ENCODE measurements at regions not wholly inside any gene's neighbourhood (a gene's known extent, or its start where the extent isn't known, plus 50 kb on each side); places are given as distances from the start of the nearest gene placed in this dataset.
A peak's percentile ranks its signal among the peaks of the same experiment; 100 is the strongest.
"Not testable (repeated sequence)": the region's sequence is repeated elsewhere in the genome, so short reads cannot be mapped to it uniquely, and the experiment has no call there.

- in situ Hi-C loops (cut with HindIII; ENCODE audit: low pct_unique_long_range_greater_than_20kb, low sequenced_read_pairs), result no loop called here
- no peak for DNase-seq (ENCODE audit: low read depth in 1 of 2, low spot score in 1 of 2)
- no peak for TF ChIP-seq JUND (IDR thresholded peaks at IDR 0.05; ENCODE audit: low read depth)
Observed at GRCh38 chrX:37904833-37905232, 57.5 kb upstream of the DYNLT3 start.

GRCh38 chrX:37905436-37906147, 58.2 kb upstream of the DYNLT3 start:
- in situ Hi-C loops (cut with HindIII; ENCODE audit: low pct_unique_long_range_greater_than_20kb, low sequenced_read_pairs), result no loop called here
- no peak for DNase-seq (ENCODE audit: low read depth in 1 of 2, low spot score in 1 of 2)
- no peak for TF ChIP-seq JUND (IDR thresholded peaks at IDR 0.05; ENCODE audit: low read depth)

DNA sequence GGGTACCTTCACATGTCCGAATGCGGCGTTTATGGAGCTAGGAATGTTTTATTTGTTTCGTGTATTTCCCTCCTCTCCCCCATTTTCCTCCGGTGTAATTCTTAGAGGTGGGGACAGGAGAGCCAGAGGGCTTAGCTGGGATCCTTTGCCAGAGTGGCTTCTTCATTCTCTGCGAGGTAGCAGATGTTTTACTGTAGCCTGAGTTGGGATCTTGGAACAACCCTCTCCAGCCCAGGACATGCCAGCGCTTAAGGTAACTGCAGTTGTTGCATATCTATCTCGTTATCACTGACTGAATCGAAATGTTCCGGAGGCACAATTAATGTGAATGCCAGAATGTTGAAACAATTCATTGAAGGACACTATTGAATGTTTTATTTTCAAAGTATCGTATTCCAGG, 59.0 kb upstream of the DYNLT3 start:
- in situ Hi-C loops (cut with HindIII; ENCODE audit: low pct_unique_long_range_greater_than_20kb, low sequenced_read_pairs), result no loop called here
- TF ChIP-seq JUND (IDR thresholded peaks at IDR 0.05; ENCODE audit: low read depth), result no peak
- DNase-seq (ENCODE audit: low read depth in 1 of 2, low spot score in 1 of 2), result no peak

GRCh38 chrX:37910186-37910585, 62.8 kb upstream of the DYNLT3 start:
- DNase-seq (ENCODE audit: low read depth in 1 of 2, low spot score in 1 of 2), result no peak
- no peak for TF ChIP-seq JUND (IDR thresholded peaks at IDR 0.05; ENCODE audit: low read depth)
- in situ Hi-C loops (cut with HindIII; ENCODE audit: low pct_unique_long_range_greater_than_20kb, low sequenced_read_pairs), result no loop called here

DNA sequence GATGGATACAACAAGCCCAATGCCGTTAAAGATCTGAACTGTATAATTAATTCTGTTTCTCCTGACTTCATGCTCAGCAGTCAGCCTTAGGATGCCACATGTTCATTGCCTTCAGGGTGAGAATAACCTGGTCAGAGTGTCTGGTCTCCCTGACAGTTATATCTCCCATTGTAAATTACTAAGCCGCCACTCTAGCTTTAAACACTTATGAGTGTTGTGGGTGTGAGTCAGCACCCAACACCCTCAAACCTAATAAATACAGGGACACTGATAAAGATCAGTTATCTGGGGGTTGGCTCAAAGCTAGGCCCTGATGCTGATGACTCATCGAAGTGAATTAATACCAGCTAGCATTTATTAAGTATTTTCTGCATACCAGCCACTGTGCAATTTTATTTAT, 64.9 kb upstream of the DYNLT3 start:
- DNase-seq (ENCODE audit: low read depth in 1 of 2, low spot score in 1 of 2), result no peak

GRCh38 chrX:37912777-37913176, 65.4 kb upstream of the DYNLT3 start:
- no peak for TF ChIP-seq JUND (IDR thresholded peaks at IDR 0.05; ENCODE audit: low read depth)
- in situ Hi-C loops (cut with HindIII; ENCODE audit: low pct_unique_long_range_greater_than_20kb, low sequenced_read_pairs), result no loop called here
- DNase-seq (ENCODE audit: low read depth in 1 of 2, low spot score in 1 of 2), result no peak

More for the DNA sequence above, 64.9 kb upstream of the DYNLT3 start:
- in situ Hi-C loops (cut with HindIII; ENCODE audit: low pct_unique_long_range_greater_than_20kb, low sequenced_read_pairs), result no loop called here
- no peak for TF ChIP-seq JUND (IDR thresholded peaks at IDR 0.05; ENCODE audit: low read depth)

DNA sequence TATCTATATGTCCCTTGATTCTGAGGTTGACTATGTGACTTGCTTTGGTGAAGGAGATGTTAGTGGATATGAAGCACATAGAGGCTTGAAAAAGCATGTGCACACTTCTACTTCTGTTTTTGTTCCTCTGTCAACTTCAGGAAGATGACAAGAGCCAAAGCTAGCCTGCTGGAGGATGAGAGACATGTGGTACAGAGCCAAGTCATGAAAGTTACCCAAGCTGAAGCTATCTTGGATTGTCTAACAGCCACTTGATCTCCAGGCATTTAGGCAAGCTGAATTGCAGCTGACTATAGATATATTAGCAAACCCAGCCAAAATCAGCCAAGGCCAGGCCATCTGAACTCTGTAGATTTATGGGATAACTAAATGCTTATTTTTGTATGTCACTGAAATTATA, 70.8 kb upstream of the DYNLT3 start:
- no peak for DNase-seq (ENCODE audit: low read depth in 1 of 2, low spot score in 1 of 2)
- in situ Hi-C loops (cut with HindIII; ENCODE audit: low pct_unique_long_range_greater_than_20kb, low sequenced_read_pairs), result no loop called here
- no peak for TF ChIP-seq JUND (IDR thresholded peaks at IDR 0.05; ENCODE audit: low read depth)

GRCh38 chrX:37918703-37919102, 71.3 kb upstream of the DYNLT3 start:
- no peak for DNase-seq (ENCODE audit: low read depth in 1 of 2, low spot score in 1 of 2)
- TF ChIP-seq JUND (IDR thresholded peaks at IDR 0.05; ENCODE audit: low read depth), result no peak
- in situ Hi-C loops (cut with HindIII; ENCODE audit: low pct_unique_long_range_greater_than_20kb, low sequenced_read_pairs), result no loop called here

- DNase-seq (ENCODE audit: low read depth in 1 of 2, low spot score in 1 of 2), result no peak
- TF ChIP-seq JUND (IDR thresholded peaks at IDR 0.05; ENCODE audit: low read depth), result no peak
- in situ Hi-C loops (cut with HindIII; ENCODE audit: low pct_unique_long_range_greater_than_20kb, low sequenced_read_pairs), result no loop called here
Observed at GRCh38 chrX:37921758-37922157, 74.4 kb upstream of the DYNLT3 start.

- no peak for TF ChIP-seq JUND (IDR thresholded peaks at IDR 0.05; ENCODE audit: low read depth)
- DNase-seq (ENCODE audit: low read depth in 1 of 2, low spot score in 1 of 2), result no peak
- in situ Hi-C loops (cut with HindIII; ENCODE audit: low pct_unique_long_range_greater_than_20kb, low sequenced_read_pairs), result no loop called here
Observed at GRCh38 chrX:37922928-37923327, 75.6 kb upstream of the DYNLT3 start.

GRCh38 chrX:37925761-37926160, 78.4 kb upstream of the DYNLT3 start:
- DNase-seq (ENCODE audit: low read depth in 1 of 2, low spot score in 1 of 2); in situ Hi-C loops (cut with HindIII; ENCODE audit: low pct_unique_long_range_greater_than_20kb, low sequenced_read_pairs): not testable (repeated sequence)

DNA sequence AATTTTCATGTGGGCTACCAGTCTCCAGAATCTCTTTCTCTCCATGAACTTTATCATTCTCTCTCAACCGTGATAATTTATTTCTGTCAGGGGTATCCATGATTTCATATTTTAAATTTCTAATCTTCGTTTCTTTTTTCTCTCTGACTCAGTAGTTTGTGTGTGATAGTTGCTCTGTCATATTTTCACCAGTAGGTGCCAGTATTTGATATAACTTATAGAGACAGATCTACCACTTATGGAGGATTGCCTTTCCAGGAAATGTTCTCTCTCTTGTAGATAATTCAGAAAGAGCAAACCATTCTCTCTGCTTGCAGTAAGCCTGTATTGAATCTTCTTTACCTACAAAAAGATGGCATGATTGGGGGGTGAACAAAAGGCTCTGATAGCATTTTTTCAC, 79.3 kb upstream of the DYNLT3 start:
- in situ Hi-C loops (cut with HindIII; ENCODE audit: low pct_unique_long_range_greater_than_20kb, low sequenced_read_pairs), result no loop called here
- no peak for TF ChIP-seq JUND (IDR thresholded peaks at IDR 0.05; ENCODE audit: low read depth)
- peak; percentile 29 to 52 for DNase-seq (ENCODE audit: low read depth in 1 of 2, low spot score in 1 of 2)

DNA sequence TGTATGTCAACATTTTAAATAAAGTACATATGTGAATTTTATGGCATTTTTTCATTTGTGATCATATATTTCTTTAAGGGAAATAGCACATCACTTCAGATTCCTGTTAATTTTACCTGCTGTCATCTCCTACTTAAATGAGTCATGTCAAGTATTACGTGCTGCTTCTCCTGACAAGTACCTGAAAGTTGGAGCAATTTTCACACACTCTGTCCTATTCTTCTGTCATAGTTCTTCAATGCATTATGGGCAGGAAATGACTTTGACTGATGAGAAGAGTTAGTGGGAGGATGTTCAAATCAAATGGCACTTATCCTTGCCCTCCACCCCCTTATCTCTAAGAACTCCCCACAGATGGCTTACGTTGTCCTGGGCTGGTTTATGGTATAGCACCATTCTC, 64.2 kb upstream of the SYTL5 start:
- no peak for TF ChIP-seq JUND (IDR thresholded peaks at IDR 0.05; ENCODE audit: low read depth)
- no peak for DNase-seq (ENCODE audit: low read depth in 1 of 2, low spot score in 1 of 2)
- in situ Hi-C loops (cut with HindIII; ENCODE audit: low pct_unique_long_range_greater_than_20kb, low sequenced_read_pairs), result no loop called here

Data from T47D (cell line).